Esophagus squamous epithelium (tissue), 5 donors: ENCODE measurements at regions not wholly inside any gene's neighbourhood (a gene's known extent, or its start where the extent isn't known, plus 50 kb on each side); places are given as distances from the start of the nearest gene placed in this dataset.

Experiments used
- DNase-seq: peaks from one replicate; lab custom pipeline; 2025; lab: John Stamatoyannopoulos, UW
- H3K27ac ChIP-seq, 4 donors: fragments of 200-600 bp; sonication (generic); one replicate each; pipeline ENCODE4 v1.5.1; 2016 to 2019; ENCODE audit warnings: mild to moderate bottlenecking in 1 of 4
- H3K27me3 ChIP-seq, 4 donors: fragments of 200-600 bp; sonication (generic); 1 replicate in 3 of 4; 2 replicates in 1 of 4; pipeline versions ENCODE4 v1.5.1 to v1.6.0; 2017 to 2021; ENCODE audit warnings: antibody characterized with exemption in 1 of 4
- H3K36me3 ChIP-seq, 3 donors: fragments of 200-600 bp; sonication (generic); one replicate each; pipeline ENCODE4 v1.5.1; 2016 to 2019
- H3K4me1 ChIP-seq, 3 donors: fragments of 200-600 bp; sonication (generic); one replicate each; pipeline ENCODE4 v1.5.1; 2017 to 2019
- H3K4me3 ChIP-seq, 4 donors: fragments of 200-600 bp; sonication (generic); 1 replicate in 3 of 4; 2 replicates in 1 of 4; pipeline ENCODE4 v1.5.1; 2016 to 2019; ENCODE audit warnings: mild to moderate bottlenecking in 2 of 4, moderate library complexity in 1 of 4
- H3K9me3 ChIP-seq, 3 donors: fragments of 200-600 bp; sonication (generic); one replicate each; pipeline ENCODE4 v1.5.1; 2016 to 2019
- POLR2A ChIP-seq, 4 donors: fragments of 450-650 bp; IDR thresholded peaks; one replicate each; pipeline ENCODE4 v1.6.1; 2017; ENCODE audit warnings: antibody characterized with exemption in 4 of 4, mild to moderate bottlenecking in 4 of 4, moderate library complexity in 3 of 4
- WGBS, 2 donors: methylation state at CpG; one replicate each; pipeline ENCODE4 v1.1.5; 2018; 5-methylcytosine and 5-hydroxymethylcytosine counted together
- intact Hi-C: fragments of 100-400 bp; cut with DNase I; formaldehyde crosslinking; loops from one replicate; pipeline ENCODE4 v1.15.0; 2022
- TF ChIP-seq, protein P1 (sequence below), 6 experiments: fragments of 450-650 bp in 4 of 6; fragments of 200-600 bp in 2 of 6; sonication (generic) in 2 of 6; IDR thresholded peaks; one replicate each; pipeline ENCODE4 v1.5.1; 2016 to 2019; ENCODE audit warnings: antibody characterized with exemption in 6 of 6, mild to moderate bottlenecking in 4 of 6, moderate library complexity in 4 of 6
- donor health status: DM: yes; HTN: yes; CAD: no.

DNA sequence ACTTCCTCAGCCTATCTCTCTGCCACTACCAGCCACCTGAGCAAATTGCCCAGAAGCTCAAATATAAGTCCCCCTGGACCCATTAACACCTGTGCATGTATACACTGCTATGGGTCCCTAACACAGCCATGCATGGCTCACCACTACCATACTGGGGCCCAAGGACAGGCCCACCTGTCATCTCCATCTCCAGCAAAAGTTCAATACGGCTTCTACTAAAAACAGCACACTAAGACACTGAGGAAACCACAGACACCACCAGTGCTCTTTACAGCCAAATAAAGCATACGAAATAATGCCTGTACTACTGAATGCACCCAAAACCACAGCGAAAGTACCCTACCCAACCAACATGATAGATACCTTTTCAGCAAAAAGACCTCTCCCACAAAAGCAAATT lies 85.6 kb upstream of the GHR start:
- no peaks in the 10 kb centered on the region for H3K36me3 ChIP-seq
- 74 to 100% methylated on average over 2 to 3 of the region's 3 CpGs for WGBS, 2 donors

DNA sequence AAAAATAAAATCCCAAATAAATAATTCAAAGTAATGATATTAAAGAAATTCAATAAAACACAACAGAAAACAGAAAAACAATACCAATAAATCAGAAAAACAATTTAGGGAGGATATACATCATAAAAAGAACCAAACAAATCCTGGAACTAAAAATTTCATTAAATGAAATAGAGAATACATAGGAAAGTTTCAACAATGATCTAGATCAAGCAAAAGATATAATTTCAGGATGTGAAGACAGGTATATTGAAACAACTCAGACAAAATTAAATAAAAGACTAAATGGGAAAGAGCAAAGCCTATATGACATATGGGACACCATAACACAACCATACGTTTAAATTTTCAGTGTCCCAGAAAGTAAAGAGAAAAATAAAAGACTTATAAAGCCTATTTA lies 85.1 kb upstream of the GHR start:
- Histone ChIP-seq H3K27ac (no peak overlapping the region), H3K36me3 (no peaks in the 10 kb centered on the region), H3K27me3 (no peaks in the 10 kb centered on the region), H3K9me3 (peaks cover 0 to 18% (median 9%) of the 10 kb centered on the region in 3 donors), H3K4me3 (no peak overlapping the region), H3K4me1 (no peaks in the 10 kb centered on the region)
- 69 to 77% methylated on average over 1 of the region's 1 CpG for WGBS, 2 donors
- intact Hi-C loops = no loop called here
- TF ChIP-seq, protein P1, sequence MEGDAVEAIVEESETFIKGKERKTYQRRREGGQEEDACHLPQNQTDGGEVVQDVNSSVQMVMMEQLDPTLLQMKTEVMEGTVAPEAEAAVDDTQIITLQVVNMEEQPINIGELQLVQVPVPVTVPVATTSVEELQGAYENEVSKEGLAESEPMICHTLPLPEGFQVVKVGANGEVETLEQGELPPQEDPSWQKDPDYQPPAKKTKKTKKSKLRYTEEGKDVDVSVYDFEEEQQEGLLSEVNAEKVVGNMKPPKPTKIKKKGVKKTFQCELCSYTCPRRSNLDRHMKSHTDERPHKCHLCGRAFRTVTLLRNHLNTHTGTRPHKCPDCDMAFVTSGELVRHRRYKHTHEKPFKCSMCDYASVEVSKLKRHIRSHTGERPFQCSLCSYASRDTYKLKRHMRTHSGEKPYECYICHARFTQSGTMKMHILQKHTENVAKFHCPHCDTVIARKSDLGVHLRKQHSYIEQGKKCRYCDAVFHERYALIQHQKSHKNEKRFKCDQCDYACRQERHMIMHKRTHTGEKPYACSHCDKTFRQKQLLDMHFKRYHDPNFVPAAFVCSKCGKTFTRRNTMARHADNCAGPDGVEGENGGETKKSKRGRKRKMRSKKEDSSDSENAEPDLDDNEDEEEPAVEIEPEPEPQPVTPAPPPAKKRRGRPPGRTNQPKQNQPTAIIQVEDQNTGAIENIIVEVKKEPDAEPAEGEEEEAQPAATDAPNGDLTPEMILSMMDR (IDR thresholded peaks at IDR 0.05) = no peak
- no peak for TF ChIP-seq POLR2A (IDR thresholded peaks at IDR 0.05)
- no peak for DNase-seq

More for the DNA sequence above, 85.6 kb upstream of the GHR start:
- TF ChIP-seq, protein P1 (IDR thresholded peaks at IDR 0.05) = no peak
- no peak for TF ChIP-seq POLR2A (IDR thresholded peaks at IDR 0.05)
- no peak for DNase-seq
- H3K4me1 ChIP-seq = no peaks in the 10 kb centered on the region
- no peak overlapping the region for H3K27ac ChIP-seq
- peaks cover 0 to 18% (median 9%) of the 10 kb centered on the region in 3 donors for H3K9me3 ChIP-seq
- no peaks in the 10 kb centered on the region for H3K27me3 ChIP-seq
- H3K4me3 ChIP-seq = no peak overlapping the region
- intact Hi-C loops = no loop called here

DNA sequence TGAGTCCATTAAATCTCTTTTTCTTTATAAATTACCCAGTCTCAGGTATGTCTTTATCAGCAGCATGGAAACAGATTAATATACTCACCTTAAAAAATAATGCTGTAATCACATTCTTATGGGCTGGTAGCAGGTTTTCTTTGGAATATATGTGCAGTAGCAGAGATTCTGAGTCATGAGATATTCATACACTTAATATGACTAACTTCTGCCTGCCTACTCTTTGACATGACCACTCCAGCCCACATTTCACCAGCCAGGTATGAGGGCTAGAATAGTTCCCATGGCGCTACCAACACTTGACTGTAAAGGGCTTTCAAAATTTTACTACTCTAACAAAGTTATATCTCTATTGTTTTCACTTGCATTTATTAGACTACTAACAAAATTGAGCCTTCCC lies 74.1 kb upstream of the GHR start:
- Histone ChIP-seq H3K4me3 (no peak overlapping the region), H3K27ac (no peak overlapping the region), H3K36me3 (no peaks in the 10 kb centered on the region), H3K27me3 (no peaks in the 10 kb centered on the region), H3K9me3 (no peaks in the 10 kb centered on the region), H3K4me1 (no peaks in the 10 kb centered on the region)
- WGBS, 2 donors = 68 to 81% methylated on average over 1 of the region's 1 CpG
- intact Hi-C loops = no loop called here
- TF ChIP-seq, protein P1 (IDR thresholded peaks at IDR 0.05) = no peak
- TF ChIP-seq POLR2A (IDR thresholded peaks at IDR 0.05) = no peak
- no peak for DNase-seq

DNA sequence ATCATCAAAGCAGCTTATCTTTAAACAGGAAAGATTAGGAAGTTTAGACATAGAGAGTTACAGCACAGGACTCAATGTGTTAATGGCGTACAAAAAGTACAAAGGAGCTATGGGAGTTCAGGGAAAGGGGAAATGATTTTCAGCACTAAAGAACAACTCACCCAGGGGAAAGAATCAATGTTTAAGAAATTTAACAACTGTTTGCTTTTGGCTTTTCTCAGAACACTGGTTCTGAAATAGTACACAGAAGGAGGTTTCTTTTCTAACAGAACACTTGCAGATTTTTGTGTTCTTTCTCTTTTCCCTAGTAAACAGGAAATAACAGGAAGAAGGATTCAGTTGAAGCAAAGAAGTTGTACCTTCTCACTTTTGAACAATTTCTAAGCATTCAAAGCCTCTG lies 71.3 kb upstream of the GHR start:
- H3K9me3 ChIP-seq = no peaks in the 10 kb centered on the region
- no peaks in the 10 kb centered on the region for H3K36me3 ChIP-seq
- WGBS, 2 donors = 73 to 86% methylated on average over 1 of the region's 1 CpG
- intact Hi-C loops = no loop called here
- no peak overlapping the region for H3K4me3 ChIP-seq
- H3K4me1 ChIP-seq = no peaks in the 10 kb centered on the region
- H3K27ac ChIP-seq = no peak overlapping the region
- DNase-seq = no peak
- H3K27me3 ChIP-seq = no peaks in the 10 kb centered on the region
- TF ChIP-seq POLR2A (IDR thresholded peaks at IDR 0.05) = no peak
- TF ChIP-seq, protein P1 (IDR thresholded peaks at IDR 0.05) = no peak

DNA sequence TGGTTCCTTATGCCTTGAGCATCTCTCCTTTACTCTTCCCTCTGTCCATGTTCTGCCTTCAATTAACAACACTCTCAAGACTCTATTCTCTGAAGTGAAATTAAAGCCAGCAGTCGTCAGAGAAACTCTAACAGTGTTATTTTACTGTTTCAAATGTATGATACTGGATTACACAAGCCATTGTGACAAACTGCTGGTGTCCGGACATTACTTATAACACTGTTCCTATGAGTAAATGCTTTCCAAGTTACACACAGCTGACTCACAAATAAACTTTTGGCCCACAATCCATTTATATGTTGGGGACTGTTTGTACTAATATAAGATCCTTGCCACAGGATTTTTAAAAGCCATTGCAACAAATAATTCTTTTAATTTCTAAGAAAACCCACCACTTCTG lies 63.2 kb upstream of the GHR start:
- TF ChIP-seq, protein P1 (IDR thresholded peaks at IDR 0.05) = no peak
- TF ChIP-seq POLR2A (IDR thresholded peaks at IDR 0.05) = no peak
- no peaks in the 10 kb centered on the region for H3K4me1 ChIP-seq
- no peaks in the 10 kb centered on the region for H3K27me3 ChIP-seq
- no peaks in the 10 kb centered on the region for H3K9me3 ChIP-seq
- WGBS, 2 donors = 25 to 28% methylated on average over 2 of the region's 2 CpGs
- H3K27ac ChIP-seq = no peak overlapping the region
- no peak for DNase-seq
- intact Hi-C loops = no loop called here
- no peaks in the 10 kb centered on the region for H3K36me3 ChIP-seq
- H3K4me3 ChIP-seq = no peak overlapping the region
